GM19467 (cell line): ENCODE measurements at regions not wholly inside any gene's neighbourhood (a gene's known extent, or its start where the extent isn't known, plus 50 kb on each side); places are given as distances from the start of the nearest gene placed in this dataset.
"Not testable (repeated sequence)": the region's sequence is repeated elsewhere in the genome, so short reads cannot be mapped to it uniquely, and the experiment has no call there.

ENCODE experiments used
- ATAC-seq: cut with Tn5 transposase; IDR thresholded peaks from one replicate; pipeline ENCODE4 v1.9.1; 2021; ENCODE audit warnings: mild to moderate bottlenecking, moderate library complexity; ENCODE audit not compliant: unreplicated experiment

DNA sequence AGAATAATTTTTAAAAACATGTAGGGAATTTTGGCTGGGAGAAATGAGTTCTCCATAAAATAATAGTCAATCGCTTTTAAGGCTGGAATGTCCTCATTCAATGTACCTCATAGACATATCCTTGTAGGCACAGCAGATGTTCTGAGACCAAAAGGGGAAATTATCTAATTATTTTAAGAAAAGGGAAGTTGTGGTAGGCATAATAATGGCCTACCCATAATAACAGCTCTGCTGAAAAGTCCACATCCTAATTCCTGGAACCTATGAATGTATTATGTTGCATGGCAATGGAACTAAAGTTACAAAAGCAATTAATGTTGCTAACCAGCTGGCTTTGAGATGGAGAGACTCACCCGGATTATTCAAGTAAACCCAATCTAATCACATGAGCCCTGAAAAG is 216.1 kb downstream of the TRIM36 start:
- no peak for ATAC-seq

DNA sequence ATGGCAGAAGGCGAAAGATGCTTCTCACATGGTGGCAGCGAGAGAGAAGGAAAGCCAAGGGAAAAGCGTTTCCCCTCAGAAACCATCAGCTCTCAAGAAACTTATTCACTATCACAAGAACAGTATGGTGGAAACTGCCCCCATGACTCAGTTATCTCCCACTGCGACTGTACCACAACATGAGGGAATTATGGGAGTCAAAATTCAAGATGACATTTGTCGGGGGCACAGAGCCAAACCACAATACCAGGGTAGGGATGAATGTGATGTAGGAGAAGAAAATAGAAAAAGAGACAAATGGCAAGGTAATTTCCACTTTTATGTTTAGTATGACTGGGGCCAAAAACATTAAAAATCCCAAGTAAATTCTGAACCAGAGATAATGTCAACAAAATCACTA is 216.8 kb downstream of the TRIM36 start:
- ATAC-seq = no peak

DNA sequence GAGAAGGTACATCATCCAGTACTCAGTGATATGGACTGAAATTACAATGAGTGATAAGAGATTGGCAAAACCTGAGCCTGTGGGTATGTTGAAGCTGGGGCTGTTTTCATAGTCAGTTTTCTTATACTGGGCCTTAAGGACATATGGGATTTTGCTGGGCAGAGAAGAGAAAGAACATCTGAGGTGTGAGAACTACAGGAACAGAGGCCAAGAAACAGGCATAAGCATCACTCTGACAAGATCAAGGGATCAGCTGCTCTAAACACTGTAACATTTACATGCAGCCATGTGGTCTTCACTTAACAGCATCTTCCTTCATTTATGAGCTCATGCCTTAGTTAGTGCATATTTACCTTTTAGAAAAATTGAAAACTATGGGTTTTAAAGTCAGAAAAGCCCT is 220.0 kb downstream of the TRIM36 start:
- no peak for ATAC-seq

- no peak for ATAC-seq
These were observed 220.6 kb downstream of the TRIM36 start for GRCh38 chr5:114948986-114949621.

DNA sequence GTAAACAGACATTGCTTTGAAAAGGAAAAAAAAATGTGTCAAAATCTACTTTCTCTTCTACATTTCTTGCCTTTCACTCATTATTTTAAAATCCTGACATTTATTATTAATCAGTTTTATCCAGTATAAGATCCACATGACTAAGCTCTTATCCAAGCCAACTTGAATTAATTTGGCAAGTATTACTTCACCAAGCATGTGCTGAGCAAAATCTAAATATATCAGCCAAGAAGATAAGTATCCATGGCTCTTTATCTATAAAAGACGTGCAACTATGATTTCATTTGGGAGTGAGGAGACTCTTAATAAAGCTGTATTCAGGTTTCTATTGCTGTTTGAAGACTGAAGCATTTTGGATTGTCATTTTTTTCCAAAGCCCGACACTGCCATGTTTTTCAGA is 221.3 kb downstream of the TRIM36 start:
- no peak for ATAC-seq

DNA sequence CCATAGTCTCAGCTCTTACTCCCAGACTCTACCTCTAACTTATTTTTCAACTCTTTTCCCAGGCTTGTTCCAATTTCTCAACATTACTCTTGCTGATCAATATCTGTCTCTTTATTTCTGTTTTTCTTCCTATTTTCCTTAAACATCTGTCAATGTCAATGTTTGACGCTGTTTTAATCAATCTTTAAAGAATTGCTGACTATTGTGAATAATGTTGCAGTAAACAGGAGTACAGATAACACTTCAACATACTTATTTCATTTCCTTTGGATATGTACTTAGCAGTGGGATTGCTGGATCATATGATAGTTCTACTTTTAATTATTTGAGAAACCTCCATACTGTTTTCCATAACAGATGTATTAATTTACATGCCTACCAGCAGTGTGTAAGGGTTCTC is 229.0 kb downstream of the TRIM36 start:
- no peak for ATAC-seq

DNA sequence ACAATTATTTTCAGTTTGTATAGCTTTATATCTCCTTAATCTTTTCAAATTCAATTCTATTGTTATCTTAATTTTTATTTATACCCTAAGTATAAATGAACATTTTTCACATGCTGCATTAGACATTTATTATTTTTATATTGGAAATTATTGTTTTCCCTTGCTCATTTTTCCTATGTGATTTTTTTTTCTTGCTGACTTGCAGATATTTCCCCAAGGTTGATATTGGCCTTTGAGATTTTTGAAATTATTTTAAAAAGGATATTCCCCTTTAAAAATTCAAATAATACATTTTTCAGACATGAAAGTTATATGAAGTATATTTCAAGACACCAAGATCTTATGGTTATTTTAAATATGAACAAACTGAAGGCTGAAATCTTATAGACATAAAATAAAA is 234.2 kb downstream of the TRIM36 start:
- ATAC-seq = no peak

DNA sequence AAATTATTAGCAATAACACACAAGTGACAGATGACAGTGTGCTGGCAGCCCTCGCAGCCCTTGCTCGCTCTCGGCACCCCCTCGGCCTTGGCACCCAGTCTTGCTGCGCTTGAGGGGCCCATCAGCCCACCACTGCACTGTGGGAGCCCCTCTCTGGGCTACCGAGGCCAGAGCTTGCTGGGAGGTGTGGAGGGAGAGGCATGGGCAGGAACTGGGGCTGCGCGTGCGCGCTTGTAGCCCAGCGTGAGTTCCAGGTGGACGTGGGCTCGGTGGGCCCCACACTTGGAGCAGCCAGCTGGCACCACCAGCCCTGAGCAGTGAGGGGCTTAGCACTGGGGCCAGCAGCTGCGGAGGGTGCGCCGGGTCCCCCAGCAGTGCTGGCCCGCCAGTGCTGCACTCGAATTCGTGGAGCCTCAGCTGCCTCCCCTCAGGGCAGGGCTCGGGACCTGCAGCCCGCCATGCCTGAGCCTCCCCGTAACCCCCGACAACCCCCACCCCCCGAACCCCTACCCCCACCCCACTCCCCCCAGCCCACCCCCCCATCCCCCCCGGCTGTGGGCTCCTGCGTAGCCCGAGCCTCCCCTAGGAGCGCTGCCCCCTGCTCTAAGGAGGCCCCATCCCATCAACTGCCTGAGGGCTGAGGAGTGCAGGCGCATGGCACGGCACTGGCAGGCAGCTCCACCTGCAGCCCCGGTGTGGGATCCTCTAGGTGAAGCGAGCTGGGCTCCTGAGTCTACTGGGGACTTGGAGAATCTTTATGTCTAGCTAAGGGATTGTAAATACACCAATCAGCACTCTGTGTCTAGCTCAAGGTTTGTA is 240.9 kb downstream of the TRIM36 start:
- no peak for ATAC-seq

DNA sequence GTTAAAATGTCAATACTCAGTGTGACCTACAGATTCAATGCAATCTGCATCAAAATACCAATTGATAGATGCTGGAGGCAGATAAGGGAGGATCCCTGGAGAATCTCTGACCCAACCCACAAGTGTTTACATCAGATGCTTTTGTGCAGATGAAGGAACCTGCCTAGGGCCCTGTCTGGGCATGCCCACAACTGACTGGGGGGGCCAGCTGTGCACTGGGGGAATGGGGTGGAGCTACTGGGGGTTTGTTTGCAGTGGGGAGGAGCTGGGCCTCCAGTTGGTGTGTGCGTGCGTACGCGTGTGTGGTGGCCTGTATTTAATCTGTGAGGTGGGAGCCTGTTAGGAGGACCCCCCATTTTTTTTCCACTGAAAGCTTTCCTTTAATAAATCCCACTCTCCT is 244.9 kb downstream of the TRIM36 start:
- ATAC-seq = no peak

DNA sequence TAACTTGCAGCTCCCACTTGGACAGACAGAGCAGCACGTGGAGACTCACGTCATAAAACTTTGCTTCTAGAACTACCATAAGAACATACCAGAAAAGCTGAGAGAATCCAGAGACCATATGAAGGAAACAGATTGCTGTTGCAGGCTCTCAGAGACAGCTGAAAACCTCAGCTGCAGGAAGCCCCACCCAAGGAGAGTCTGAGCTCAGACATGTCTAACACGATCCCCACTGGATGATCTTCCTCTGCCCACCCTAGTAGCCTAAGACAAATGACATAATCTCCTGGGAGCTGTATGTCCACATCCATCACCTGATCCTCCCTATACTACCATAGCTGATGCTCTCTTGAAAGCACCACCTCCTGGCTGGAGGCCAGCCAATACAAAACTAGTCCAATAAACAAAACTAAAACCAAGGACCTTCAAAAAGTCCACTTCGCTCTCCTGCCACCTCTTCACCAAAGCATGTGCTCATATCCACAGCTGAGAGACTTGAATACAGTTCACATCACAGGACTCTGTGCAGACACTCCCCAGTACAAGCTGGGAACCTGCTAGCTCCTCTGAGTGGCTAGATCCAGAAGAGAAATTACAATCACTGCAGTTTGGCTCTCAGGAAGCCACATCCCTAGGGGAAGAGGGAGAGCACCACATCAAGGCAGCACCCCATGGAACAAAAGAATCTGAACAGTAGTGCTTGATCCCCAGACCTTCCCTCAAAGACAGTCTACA is 257.4 kb downstream of the TRIM36 start:
- ATAC-seq = no peak

DNA sequence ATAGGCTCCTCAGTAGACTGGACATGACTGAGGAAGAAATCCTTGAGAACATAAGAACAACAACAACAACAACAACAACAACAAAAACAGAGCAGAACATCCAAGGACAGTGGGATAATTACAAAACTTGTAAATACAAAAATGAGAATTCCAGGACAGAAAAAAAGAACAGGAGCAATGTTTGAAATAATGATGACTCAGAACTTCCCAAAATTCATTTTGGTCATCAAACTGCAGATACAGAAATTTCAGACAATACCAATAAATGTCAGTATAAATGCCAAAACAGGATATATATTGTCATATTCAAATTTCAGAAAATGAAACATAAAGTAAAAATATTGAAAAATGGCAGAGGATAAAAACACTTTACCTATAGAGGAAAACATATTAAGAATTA is 259.0 kb downstream of the TRIM36 start:
- no peak for ATAC-seq

- ATAC-seq = no peak
These were observed 260.3 kb downstream of the TRIM36 start for GRCh38 chr5:114909424-114909823.

- no peak for ATAC-seq
These were observed 265.9 kb downstream of the TRIM36 start for GRCh38 chr5:114903767-114904166.

DNA sequence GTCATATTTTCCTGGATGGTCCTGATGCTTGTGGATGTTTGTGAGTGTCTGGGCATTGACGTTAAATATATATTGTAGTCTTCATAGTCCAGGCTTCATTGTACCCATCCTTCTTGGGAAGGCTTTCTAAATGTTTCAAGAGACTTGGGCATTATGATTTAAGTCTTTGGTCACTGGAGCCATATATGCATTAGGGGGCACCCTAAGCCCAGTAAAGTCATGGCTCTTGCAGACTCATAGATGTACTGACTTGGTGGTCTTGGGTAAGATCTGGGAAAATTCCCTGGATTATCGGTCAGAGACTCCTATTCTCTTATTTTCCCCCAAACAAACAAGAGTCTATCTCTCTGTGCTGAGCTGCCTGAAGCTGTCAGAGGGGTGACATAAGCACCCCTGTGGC is 271.1 kb downstream of the TRIM36 start:
- no peak for ATAC-seq

- no peak for ATAC-seq
These were observed 286.0 kb downstream of the TRIM36 start for GRCh38 chr5:114883675-114884074.

DNA sequence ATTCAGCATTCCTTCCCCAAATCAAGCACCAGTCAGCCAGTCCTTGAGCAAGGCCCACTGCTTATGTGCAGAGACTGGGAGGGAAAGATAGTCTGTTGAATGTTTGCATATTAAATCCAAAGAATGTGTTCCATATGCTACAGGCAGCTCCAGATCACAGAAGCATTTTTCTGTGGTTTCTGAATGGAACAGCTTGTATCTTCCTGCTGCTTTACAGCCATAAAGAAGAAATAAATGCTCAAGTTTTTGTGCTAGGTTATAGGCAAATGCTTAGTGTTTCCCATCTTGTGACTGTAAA is 310.3 kb downstream of the TRIM36 start:
- ATAC-seq = no peak

DNA sequence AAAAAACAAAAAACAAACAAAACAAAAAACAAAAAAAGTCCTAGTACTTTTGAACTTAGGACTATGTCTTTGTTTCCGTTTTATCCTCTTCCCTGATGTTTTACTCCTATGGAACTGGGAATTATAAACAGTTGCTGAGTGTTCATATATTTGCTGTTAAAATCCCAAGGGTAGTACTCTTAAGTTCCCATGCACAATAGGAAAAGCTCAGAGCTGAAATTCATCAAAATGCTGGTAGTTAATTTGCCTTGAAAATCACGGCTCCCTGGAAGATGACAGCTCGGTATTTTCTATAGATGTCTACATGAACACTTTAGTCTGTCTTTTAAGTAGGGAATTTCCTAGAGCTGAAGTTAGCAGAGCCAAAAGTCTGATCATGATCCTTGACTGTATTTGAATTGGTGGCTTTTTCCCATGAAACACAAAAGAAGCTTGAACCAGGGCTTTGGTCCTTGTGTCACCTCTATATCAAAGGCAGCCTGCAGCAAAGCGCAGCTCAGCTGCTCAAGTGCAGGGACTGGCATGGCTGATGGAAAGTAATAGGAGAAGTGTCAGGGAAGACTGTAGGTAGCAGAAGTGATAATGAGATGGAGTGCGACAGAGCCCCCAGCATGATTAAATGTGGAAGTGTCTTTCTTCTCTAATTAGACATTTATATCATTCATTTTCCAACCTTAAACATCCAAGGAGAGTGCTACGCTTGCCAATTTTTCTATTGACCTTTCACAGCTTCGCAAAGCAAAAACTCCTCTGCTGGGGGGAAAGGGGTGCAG is 310.9 kb downstream of the TRIM36 start:
- no peak for ATAC-seq

- ATAC-seq = no peak
These were observed 311.7 kb downstream of the TRIM36 start for GRCh38 chr5:114857941-114858551.

- ATAC-seq = not testable (repeated sequence)
These were observed 325.0 kb downstream of the TRIM36 start for GRCh38 chr5:114844711-114845110.

DNA sequence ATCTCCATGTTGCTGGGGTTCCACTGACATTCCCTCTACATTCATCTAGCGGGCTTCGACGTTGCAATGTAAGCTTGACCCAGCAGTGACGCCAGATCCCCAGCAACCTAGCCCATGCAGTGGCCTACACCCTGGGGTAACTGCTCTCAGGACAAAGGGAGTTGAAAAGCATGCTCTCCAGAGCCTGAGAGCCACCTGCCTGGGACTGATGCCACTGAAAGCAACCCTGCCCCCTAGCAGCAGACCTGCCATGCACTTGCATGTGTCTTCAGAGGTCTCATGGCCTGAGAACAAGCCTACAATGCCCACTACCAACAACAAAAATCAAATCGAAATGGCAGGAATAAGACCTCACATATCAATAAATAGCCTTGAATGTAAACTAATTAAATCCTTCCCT is 330.3 kb downstream of the TRIM36 start:
- ATAC-seq = no peak

DNA sequence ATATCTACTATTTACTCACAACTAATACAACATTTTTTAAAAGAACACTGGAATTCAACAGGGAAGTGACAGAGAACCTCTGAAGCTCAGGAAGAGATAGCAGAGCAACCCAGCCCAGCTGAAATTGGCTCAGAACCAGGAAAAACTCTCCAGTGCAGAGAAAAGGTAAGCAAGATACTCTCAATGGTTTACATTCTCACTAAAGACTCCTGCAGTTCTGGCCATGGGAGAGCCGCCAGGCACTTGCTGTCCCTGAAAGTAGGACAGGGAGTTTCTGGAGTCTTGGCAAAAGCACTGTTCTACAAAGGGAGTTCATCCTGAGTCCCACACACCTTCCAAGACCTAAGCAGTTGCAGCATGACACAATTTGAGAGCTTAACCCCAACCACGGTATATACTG is 330.8 kb downstream of the TRIM36 start:
- ATAC-seq = no peak
